Kidney tubule cell (primary cell): ENCODE measurements at regions not wholly inside any gene's neighbourhood (a gene's known extent, or its start where the extent isn't known, plus 50 kb on each side); places are given as distances from the start of the nearest gene placed in this dataset.
"Not testable (repeated sequence)": the region's sequence is repeated elsewhere in the genome, so short reads cannot be mapped to it uniquely, and the experiment has no call there.

Experiments
- DNase-seq: peaks from one replicate; pipeline ENCODE4 v3.0.0-alpha.2; 2018; ENCODE audit warnings: low spot score

DNA sequence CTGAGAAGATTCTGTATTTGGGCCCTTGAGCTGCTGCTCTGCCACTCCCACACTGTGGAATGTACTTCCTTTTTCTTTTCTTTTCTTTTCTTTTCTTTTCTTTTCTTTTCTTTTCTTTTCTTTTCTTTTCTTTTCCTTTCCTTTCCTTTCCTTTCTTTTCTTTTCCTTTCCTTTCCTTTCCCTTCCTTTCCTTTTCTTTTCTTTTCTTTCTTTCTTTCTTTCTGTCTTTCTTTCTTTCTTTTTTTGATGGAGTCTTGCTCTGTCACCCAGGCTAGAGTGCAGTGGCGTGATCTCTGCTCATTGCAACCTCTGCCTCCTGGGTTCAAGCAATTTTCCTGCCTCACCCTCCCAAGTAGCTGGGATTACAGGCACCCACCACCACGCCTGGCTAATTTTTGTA lies 89.8 kb downstream of the DNAAF6 start:
- not testable (repeated sequence) for DNase-seq

GRCh38 chrX:107298276-107298675 lies 91.9 kb downstream of the DNAAF6 start:
- DNase-seq: no peak

DNA sequence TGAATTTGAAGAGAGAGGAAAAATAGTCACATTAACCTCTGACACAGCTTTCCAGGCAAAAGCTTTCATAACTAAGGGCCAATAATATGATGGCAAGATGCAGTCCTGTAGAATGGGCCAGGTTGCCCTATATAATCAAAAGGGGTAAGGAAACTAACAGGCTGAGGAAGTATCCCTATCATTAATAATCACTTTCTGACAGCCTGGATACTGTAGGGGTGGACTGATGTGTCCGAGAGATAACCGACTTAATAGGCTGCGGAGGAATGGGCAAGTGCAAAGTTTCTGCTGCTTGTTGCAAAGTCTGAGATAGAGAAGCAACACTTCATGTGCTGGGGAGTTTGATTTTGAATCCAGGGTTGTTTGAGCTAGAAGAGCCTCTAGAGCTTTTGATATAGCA lies 94.8 kb downstream of the DNAAF6 start:
- no peak for DNase-seq

DNA sequence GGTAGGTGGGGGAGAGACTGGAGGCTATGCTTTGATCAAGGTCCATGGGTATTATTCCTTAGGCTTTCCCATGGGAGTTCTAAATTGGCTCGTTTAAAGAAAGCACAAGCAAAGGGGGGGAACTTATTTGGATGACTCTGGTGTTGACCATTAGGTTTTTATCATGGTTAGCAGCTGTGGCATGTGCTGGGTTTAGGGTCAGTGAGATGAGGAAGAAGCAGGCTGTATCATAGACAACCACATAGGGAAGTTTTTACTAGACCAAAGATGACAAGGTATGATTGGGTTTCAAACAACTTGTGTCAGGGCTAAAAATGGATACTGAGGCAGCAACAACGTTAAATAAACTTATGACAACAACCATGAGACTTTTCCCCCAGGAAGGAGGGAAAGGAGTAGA lies 97.7 kb downstream of the DNAAF6 start:
- no peak for DNase-seq

GRCh38 chrX:107323786-107324492 lies 117.5 kb downstream of the DNAAF6 start:
- DNase-seq: no peak

- peak; percentile 56 for DNase-seq
These were observed 118.3 kb downstream of the DNAAF6 start for GRCh38 chrX:107324493-107325310.

DNA sequence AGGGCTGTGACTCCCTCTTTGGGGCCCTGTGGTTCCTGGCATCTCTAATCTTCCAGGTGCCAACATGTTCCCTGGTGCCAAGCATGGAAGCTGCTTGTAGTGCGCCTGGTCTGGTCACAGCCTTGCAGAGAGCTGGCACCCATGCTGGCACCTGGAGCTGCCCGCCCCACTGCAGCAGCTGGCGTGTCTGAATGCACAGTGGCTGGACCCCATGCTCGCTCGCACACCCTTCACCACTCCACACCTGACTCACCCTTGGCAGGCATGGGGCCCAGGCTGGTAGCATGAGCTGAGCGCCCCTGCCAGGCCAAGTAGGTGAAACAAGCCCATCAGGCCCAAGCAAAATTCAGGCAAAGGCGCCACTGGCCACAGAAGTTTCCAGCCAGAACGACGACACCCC lies 119.1 kb downstream of the DNAAF6 start:
- DNase-seq: no peak

- DNase-seq: no peak
These were observed 101.4 kb upstream of the FRMPD3 start for GRCh38 chrX:107348051-107348450.

GRCh38 chrX:107348990-107349389 lies 100.5 kb upstream of the FRMPD3 start:
- no peak for DNase-seq

DNA sequence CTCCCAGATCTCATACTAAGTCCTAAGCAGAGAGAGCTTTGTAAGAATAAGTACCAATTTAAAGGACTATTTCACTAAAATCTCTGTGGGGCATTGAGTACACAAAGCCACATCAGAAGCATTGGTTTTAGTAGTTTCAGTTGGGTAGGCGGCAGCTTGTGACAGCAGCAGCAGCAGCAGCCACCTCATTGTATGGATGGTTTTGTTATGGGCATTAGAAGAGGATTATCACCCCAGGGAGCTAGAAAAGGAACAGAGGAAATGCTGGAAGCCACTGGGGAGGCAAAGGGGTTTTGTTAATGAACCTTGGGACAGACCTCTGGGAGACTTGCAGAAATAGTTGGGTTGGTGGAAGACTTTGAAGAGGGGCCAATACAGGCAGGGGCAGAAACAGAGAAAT lies 93.9 kb upstream of the FRMPD3 start:
- DNase-seq: no peak

- DNase-seq: no peak
These were observed 88.6 kb upstream of the FRMPD3 start for GRCh38 chrX:107360788-107361360.

DNA sequence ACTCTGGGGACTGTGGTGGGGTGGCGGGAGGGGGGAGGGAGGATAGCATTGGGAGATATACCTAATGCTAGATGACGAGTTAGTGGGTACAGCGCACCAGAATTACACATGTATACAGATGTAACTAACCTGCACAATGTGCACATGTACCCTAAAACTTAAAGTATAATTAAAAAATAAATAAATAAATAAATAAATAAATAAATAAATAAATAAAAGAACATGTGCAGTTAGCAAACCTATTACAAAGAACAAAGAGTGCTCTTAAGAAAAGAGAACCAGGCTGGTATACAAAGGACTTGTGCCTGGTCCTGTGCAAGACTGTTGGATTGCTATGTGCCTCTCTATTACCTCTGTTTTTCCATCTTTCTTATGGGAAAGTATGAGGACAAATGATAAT lies 79.3 kb upstream of the FRMPD3 start:
- not testable (repeated sequence) for DNase-seq

- no peak for DNase-seq
These were observed 75.3 kb upstream of the FRMPD3 start for GRCh38 chrX:107374132-107374531.

GRCh38 chrX:107374831-107375230 lies 74.6 kb upstream of the FRMPD3 start:
- DNase-seq: no peak

- not testable (repeated sequence) for DNase-seq
These were observed 73.3 kb upstream of the FRMPD3 start for GRCh38 chrX:107376186-107376585.

GRCh38 chrX:107384397-107385105 lies 64.9 kb upstream of the FRMPD3 start:
- no peak for DNase-seq

DNA sequence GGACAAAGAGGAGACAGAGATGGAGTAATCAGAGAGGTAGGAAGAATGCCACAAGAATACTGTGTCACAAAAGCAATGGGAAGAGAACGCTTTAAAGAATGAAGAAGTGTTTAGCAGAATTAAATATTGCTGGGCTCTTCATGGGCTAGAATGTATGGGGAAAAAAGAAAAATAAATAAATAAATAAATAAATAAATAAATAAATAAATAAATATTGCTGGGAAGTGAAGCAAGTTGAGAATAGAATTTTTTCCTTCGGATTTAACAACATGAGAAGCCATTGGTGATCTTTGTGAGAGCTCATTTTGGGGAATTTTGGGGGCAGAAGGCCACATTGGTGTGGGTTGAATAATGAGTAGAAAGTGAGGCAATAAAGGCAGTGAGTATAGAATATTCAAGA lies 59.7 kb upstream of the FRMPD3 start:
- no peak for DNase-seq

GRCh38 chrX:107393656-107394055 lies 55.8 kb upstream of the FRMPD3 start:
- DNase-seq: not testable (repeated sequence)

DNA sequence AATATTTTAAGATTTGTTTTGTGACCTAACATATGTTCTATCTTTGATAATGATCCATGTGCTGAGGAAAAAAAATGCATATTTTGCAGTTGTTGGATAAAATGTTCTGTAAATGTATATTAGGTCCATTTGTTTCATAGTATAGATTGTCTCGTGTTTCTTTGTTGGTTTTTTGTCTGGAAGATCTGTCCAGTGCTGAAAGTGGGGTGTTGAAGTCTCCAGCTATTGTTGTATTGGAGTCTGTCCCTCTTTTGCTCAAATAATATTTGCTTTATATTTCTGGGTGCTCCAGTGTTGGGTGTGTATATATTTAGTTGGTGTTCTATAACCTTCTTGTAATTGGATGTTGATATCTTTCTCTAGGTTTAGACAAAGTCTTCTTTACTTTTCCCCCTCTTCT lies 53.2 kb upstream of the FRMPD3 start:
- DNase-seq: no peak

- no peak for DNase-seq
These were observed 52.7 kb upstream of the FRMPD3 start for GRCh38 chrX:107396783-107397182.

- DNase-seq: no peak
These were observed 51.3 kb upstream of the FRMPD3 start for GRCh38 chrX:107398115-107398514.
